HepG2 (cell line): ENCODE measurements at regions not wholly inside any gene's neighbourhood (a gene's known extent, or its start where the extent isn't known, plus 50 kb on each side); places are given as distances from the start of the nearest gene placed in this dataset.

Source experiments
- E2F2 ChIP-seq: sonication (generic); formaldehyde crosslinking; IDR thresholded peaks from 2 replicates; pipeline ENCODE4 v1.4.0; 2020; ENCODE audit warnings: missing genetic modification reagents, borderline replicate concordance
- HMG20A ChIP-seq: IDR thresholded peaks from 2 replicates; pipeline ENCODE4 v1.6.1; 2016; ENCODE audit warnings: borderline replicate concordance
- HNF1B ChIP-seq: sonication (generic); formaldehyde crosslinking; IDR thresholded peaks from 2 replicates; pipeline ENCODE4 v1.5.1; 2020; ENCODE audit warnings: mild to moderate bottlenecking, moderate library complexity, missing genetic modification reagents
- KDM2A ChIP-seq: sonication (generic); formaldehyde crosslinking; IDR thresholded peaks from 2 replicates; pipeline ENCODE4 v1.4.0; 2020; ENCODE audit warnings: low read depth, missing genetic modification reagents, borderline replicate concordance
- MIXL1 ChIP-seq: IDR thresholded peaks from 2 replicates; pipeline ENCODE4 v1.6.1; 2016
- NFE2 ChIP-seq: sonication (generic); formaldehyde crosslinking; IDR thresholded peaks from 2 replicates; pipeline ENCODE4 v1.4.0; 2020; ENCODE audit warnings: missing genetic modification reagents
- RAD21 ChIP-seq: fragments of 450-650 bp; formaldehyde crosslinking; IDR thresholded peaks from 2 replicates; pipeline ENCODE4 v1.5.0; 2020; ENCODE audit warnings: mild to moderate bottlenecking
- RAD51 ChIP-seq: fragments of 450-650 bp; IDR thresholded peaks from 2 replicates; pipeline ENCODE4 v1.6.1; 2016; ENCODE audit warnings: borderline replicate concordance
- REXO4 ChIP-seq: sonication (generic); formaldehyde crosslinking; IDR thresholded peaks from 2 replicates; pipeline ENCODE4 v1.8.0; 2022; ENCODE audit warnings: missing genetic modification reagents, mild to moderate bottlenecking, borderline replicate concordance
- SRY ChIP-seq: sonication (generic); formaldehyde crosslinking; IDR thresholded peaks from 2 replicates; pipeline ENCODE4 v1.8.0; 2022; ENCODE audit warnings: mild to moderate bottlenecking, missing genetic modification reagents
- STAG1 ChIP-seq: sonication (generic); formaldehyde crosslinking; IDR thresholded peaks from 2 replicates; pipeline ENCODE4 v1.4.0; 2020; ENCODE audit warnings: missing genetic modification reagents
- TAF1 ChIP-seq: sonication (generic); formaldehyde crosslinking; IDR thresholded peaks from 2 replicates; pipeline ENCODE4 v1.4.0; 2020; ENCODE audit warnings: missing genetic modification reagents
- TEAD2 ChIP-seq: sonication (generic); formaldehyde crosslinking; IDR thresholded peaks from 2 replicates; pipeline ENCODE4 v1.9.0; 2021; ENCODE audit warnings: missing genetic modification reagents
- THAP7 ChIP-seq: sonication (generic); formaldehyde crosslinking; IDR thresholded peaks from 2 replicates; pipeline ENCODE4 v1.8.1; 2023; ENCODE audit warnings: mild to moderate bottlenecking, missing genetic modification reagents
- ZEB1 ChIP-seq: IDR thresholded peaks from 2 replicates; pipeline ENCODE4 v1.6.1; 2012; ENCODE audit warnings: mild to moderate bottlenecking, low read depth, inconsistent platforms; ENCODE audit not compliant: insufficient replicate concordance
- ZFP90 ChIP-seq: sonication (generic); formaldehyde crosslinking; IDR thresholded peaks from 2 replicates; pipeline ENCODE4 v1.8.0; 2022; ENCODE audit warnings: missing genetic modification reagents, mild to moderate bottlenecking, inconsistent platforms, borderline replicate concordance
- ZMYM2 ChIP-seq: sonication (generic); formaldehyde crosslinking; IDR thresholded peaks from 2 replicates; pipeline ENCODE4 v1.8.0; 2022; ENCODE audit warnings: mild to moderate bottlenecking, missing genetic modification reagents
- ZNF24 ChIP-seq: fragments of 450-650 bp; IDR thresholded peaks from 2 replicates; pipeline ENCODE4 v1.6.1; 2017; ENCODE audit warnings: antibody characterized with exemption, mild to moderate bottlenecking
- ZNF275 ChIP-seq: sonication (generic); formaldehyde crosslinking; IDR thresholded peaks from 2 replicates; pipeline ENCODE4 v1.8.0; 2022; ENCODE audit warnings: missing genetic modification reagents, mild to moderate bottlenecking, inconsistent platforms, borderline replicate concordance
- ZNF496 ChIP-seq: sonication (generic); formaldehyde crosslinking; IDR thresholded peaks from 2 replicates; pipeline ENCODE4 v1.8.1; 2023; ENCODE audit warnings: mild to moderate bottlenecking, moderate library complexity, missing genetic modification reagents; ENCODE audit not compliant: insufficient replicate concordance
- ZSCAN29 ChIP-seq: sonication (generic); formaldehyde crosslinking; conservative IDR thresholded peaks from 2 replicates; pipeline ENCODE4 v1.4.0; 2020; ENCODE audit warnings: mild to moderate bottlenecking, missing genetic modification reagents

- TF ChIP-seq ZNF275 (CRISPR knock-in tag) (no peak), ZEB1 (no peak), TAF1 (CRISPR knock-in tag) (no peak), REXO4 (CRISPR knock-in tag) (no peak), ZFP90 (CRISPR knock-in tag) (no peak), E2F2 (CRISPR knock-in tag) (no peak), HNF1B (CRISPR knock-in tag) (no peak), SRY (CRISPR knock-in tag) (no peak), ZSCAN29 (CRISPR knock-in tag) (no peak), RAD51 (no peak), ZMYM2 (CRISPR knock-in tag) (no peak), NFE2 (no peak), THAP7 (CRISPR knock-in tag) (no peak), TEAD2 (CRISPR knock-in tag) (no peak), MIXL1 (CRISPR knock-in tag) (0 out of 2 replicates have a peak, but pooled peaks have one; percentile 24), ZNF496 (CRISPR knock-in tag) (no peak), ZNF24 (no peak), RAD21 (CRISPR knock-in tag) (peak; percentile 70), KDM2A (CRISPR knock-in tag) (no peak), STAG1 (CRISPR knock-in tag) (peak; percentile 94), HMG20A (CRISPR knock-in tag) (no peak)
Measured at GRCh38 chr13:73708393-73708985, 425.7 kb downstream of the KLF12 start (continued).
